ENCODE measurements at regions not wholly inside any gene's neighbourhood (a gene's known extent, or its start where the extent isn't known, plus 50 kb on each side); places are given as distances from the start of the nearest gene placed in this dataset.

DNA sequence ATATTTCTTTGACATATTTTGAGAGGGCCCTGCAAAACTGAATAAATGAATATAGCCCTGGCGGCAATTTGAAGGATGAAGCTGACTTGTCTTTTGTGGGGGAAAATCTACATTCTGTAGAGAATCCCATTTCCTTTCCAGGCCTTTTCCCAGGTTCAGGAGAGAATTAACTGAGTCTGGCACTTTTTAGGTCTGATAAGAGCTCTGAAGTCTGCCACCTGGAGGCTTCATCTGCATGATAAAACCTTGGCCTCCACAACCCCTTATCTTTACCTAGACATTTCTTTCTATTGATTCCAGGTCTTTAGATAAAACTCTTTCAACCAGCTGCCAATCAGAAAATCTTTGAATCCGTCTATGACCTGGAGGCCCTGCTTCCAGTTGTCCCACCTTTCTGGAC lies 299.4 kb downstream of the ETNK1 start:
- TF ChIP-seq, protein P1, sequence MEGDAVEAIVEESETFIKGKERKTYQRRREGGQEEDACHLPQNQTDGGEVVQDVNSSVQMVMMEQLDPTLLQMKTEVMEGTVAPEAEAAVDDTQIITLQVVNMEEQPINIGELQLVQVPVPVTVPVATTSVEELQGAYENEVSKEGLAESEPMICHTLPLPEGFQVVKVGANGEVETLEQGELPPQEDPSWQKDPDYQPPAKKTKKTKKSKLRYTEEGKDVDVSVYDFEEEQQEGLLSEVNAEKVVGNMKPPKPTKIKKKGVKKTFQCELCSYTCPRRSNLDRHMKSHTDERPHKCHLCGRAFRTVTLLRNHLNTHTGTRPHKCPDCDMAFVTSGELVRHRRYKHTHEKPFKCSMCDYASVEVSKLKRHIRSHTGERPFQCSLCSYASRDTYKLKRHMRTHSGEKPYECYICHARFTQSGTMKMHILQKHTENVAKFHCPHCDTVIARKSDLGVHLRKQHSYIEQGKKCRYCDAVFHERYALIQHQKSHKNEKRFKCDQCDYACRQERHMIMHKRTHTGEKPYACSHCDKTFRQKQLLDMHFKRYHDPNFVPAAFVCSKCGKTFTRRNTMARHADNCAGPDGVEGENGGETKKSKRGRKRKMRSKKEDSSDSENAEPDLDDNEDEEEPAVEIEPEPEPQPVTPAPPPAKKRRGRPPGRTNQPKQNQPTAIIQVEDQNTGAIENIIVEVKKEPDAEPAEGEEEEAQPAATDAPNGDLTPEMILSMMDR (IDR thresholded peaks at IDR 0.05), result no peak
- no peak overlapping the region for H3K4me3 ChIP-seq
- intact Hi-C loops (cut with DNase I), result no loop called here
- no peak overlapping the region for H3K27ac ChIP-seq
- H3K9me3 ChIP-seq, result no peaks in the 10 kb centered on the region
- DNase-seq (no peak), ATAC-seq (no peak)
- H3K4me1 ChIP-seq, result no peaks in the 10 kb centered on the region
- H3K27me3 ChIP-seq, result no peaks in the 10 kb centered on the region
- no peaks in the 10 kb centered on the region for H3K36me3 ChIP-seq

DNA sequence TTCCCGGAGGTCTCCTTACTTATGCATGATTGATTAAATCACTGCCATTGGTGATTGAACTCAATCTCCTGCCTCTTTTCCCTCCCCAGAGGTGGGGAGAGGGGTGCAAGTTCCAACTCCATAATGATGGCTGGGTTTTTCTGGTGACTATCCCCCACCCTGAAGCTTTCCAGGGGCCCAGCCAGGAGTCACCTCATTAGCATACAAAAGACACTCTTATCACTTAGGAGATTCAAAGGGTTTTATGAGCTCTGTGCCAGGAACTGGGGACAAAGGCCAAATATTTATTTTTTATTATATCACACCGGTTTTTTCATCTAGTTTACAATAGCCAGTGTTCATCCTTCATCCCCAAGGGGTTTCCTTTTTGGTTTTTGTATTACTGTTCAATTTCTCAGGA lies 300.7 kb downstream of the ETNK1 start:
- no peak overlapping the region for H3K4me3 ChIP-seq
- no peaks in the 10 kb centered on the region for H3K9me3 ChIP-seq
- ATAC-seq (no peak), DNase-seq (no peak)
- intact Hi-C loops (cut with DNase I), result no loop called here
- no peaks in the 10 kb centered on the region for H3K27me3 ChIP-seq
- H3K36me3 ChIP-seq, result no peaks in the 10 kb centered on the region
- H3K4me1 ChIP-seq, result no peaks in the 10 kb centered on the region
- no peak overlapping the region for H3K27ac ChIP-seq
- TF ChIP-seq, protein P1 (IDR thresholded peaks at IDR 0.05), result no peak

DNA sequence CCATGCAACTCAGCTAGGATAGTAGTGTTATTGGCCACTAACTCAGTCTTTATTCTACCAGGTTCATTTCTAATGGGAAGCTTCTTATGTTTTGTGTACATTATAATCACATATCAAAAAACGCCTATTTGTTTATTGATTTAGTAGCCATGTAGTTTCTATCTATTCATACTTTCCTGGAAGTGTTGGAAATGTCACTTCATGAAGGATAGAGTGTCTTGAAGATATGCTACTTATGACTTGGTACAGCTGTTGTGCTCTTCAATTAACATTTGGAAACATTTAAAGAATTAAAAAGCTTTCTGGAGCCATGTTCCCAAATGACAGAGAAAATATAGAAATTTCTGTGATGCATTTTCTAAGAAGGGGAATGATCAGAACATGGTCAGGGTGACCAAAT lies 307.5 kb downstream of the ETNK1 start:
- ATAC-seq (no peak), DNase-seq (no peak)
- intact Hi-C loops (cut with DNase I), result no loop called here
- H3K4me3 ChIP-seq, result no peak overlapping the region
- no peaks in the 10 kb centered on the region for H3K27me3 ChIP-seq
- TF ChIP-seq, protein P1 (IDR thresholded peaks at IDR 0.05), result no peak
- no peak overlapping the region for H3K27ac ChIP-seq
- no peaks in the 10 kb centered on the region for H3K36me3 ChIP-seq
- H3K4me1 ChIP-seq, result no peaks in the 10 kb centered on the region
- H3K9me3 ChIP-seq, result no peaks in the 10 kb centered on the region

DNA sequence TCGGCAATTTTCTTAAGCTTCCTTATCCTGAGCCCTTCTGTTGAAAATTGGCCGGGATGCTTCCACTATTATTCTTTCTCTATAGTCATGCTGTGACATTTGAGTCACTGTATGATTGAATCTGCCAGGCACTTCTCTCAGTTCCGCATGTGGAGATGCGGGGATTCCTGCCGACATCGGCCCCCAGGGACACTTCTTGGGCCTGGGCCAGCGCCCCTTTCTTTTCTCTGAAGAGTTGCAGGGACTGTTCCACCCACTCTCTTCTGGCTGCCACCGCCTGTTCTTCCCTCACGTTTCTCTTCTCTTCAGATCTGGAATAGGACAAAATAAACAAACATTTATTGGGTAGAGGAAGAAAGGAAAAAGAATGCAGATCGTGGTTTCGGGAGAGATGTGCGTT lies 310.1 kb downstream of the ETNK1 start:
- Histone ChIP-seq H3K36me3 (no peaks in the 10 kb centered on the region), H3K27ac (no peak overlapping the region), H3K27me3 (no peaks in the 10 kb centered on the region), H3K9me3 (peaks cover 0 to 1% of the 10 kb centered on the region in 2 donors), H3K4me1 (no peaks in the 10 kb centered on the region), H3K4me3 (no peak overlapping the region)
- DNase-seq (no peak), ATAC-seq (no peak)
- TF ChIP-seq, protein P1 (IDR thresholded peaks at IDR 0.05), result no peak
- intact Hi-C loops (cut with DNase I), result no loop called here

DNA sequence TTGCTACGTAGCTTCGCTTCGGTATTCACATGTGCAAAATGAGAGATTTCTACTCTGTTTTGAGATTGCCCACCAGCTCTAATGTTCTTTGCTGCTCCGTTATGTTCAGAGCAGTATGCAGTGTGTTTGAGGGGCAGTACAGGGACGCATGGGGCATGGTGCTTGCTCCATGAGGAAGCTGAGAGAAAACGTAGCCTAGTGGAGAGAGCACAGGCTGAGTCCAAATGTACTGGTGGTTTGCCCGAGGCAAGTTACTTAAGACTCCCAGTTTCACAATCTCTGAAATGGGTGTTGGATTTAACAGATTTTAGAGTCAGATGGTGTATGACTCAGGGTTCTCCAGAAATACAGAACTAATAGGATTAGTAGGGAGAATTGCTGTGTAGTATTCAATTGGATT lies 310.5 kb downstream of the ETNK1 start:
- peaks cover 0 to 5% of the 10 kb centered on the region in 2 donors for H3K9me3 ChIP-seq
- no peak for DNase-seq

More for the DNA sequence above, 310.5 kb downstream of the ETNK1 start:
- Histone ChIP-seq H3K36me3 (no peaks in the 10 kb centered on the region), H3K4me3 (no peak overlapping the region), H3K27ac (no peak overlapping the region), H3K27me3 (no peaks in the 10 kb centered on the region), H3K4me1 (no peaks in the 10 kb centered on the region)
- no peak for ATAC-seq
- TF ChIP-seq, protein P1 (IDR thresholded peaks at IDR 0.05), result no peak
- intact Hi-C loops (cut with DNase I), result no loop called here

All from left lung (tissue), 4 donors.